Endothelial cell of umbilical vein (primary cell): ENCODE measurements at regions not wholly inside any gene's neighbourhood (a gene's known extent, or its start where the extent isn't known, plus 50 kb on each side); places are given as distances from the start of the nearest gene placed in this dataset.

ENCODE experiments used
- BruUV-seq: library from RNA; stranded (reverse); fragments of 400-500 nt; replicated peaks from 2 replicates; lab custom pipeline; 2021; lab: Mats Ljungman, UMichigan
- CTCF ChIA-PET: fragments of 300-600, 350-600 bp; sonication (Branson Sonifier 250); formaldehyde crosslinking; loops from one replicate; lab custom pipeline; 2021; ENCODE audit warnings: antibody characterized with exemption, inconsistent platforms; lab: Charles Lee
- POLR2A ChIA-PET: fragments of 300-600, 350-600 bp; sonication (Branson Sonifier 250); formaldehyde crosslinking; loops from one replicate; lab custom pipeline; 2021; ENCODE audit warnings: antibody characterized with exemption, inconsistent platforms; lab: Charles Lee
- DNase-seq: peaks from one replicate; pipeline ENCODE4 v3.0.0-alpha.2; 2011; ENCODE audit warnings: low read depth, low spot score
- FAIRE-seq: peaks from 2 replicates; lab custom pipeline; 2011; peaks lifted over from hg19 to GRCh38; lab: Jason Lieb, UNC
- H2AFZ ChIP-seq: 2 replicates; pipeline ENCODE4 v1.6.0; 2012; ENCODE audit warnings: low read depth, low read length, control low read depth, inconsistent platforms
- H3K27ac ChIP-seq: 2 replicates; pipeline ENCODE4 v1.5.1; 2011; ENCODE audit warnings: low read depth, mild to moderate bottlenecking, control low read depth, low read length, moderate library complexity; ENCODE audit not compliant: insufficient read depth
- H3K27me3 ChIP-seq, 2 experiments: 2 replicates each; pipeline versions ENCODE4 v1.6.0 to v1.6.1; 2011; ENCODE audit warnings: low read length in 2 of 2, mixed read lengths in 1 of 2; ENCODE audit not compliant: control insufficient read depth in 2 of 2, insufficient read depth in 2 of 2
- H3K36me3 ChIP-seq, 2 experiments: 2 replicates in 1 of 2; 3 replicates in 1 of 2; pipeline ENCODE4 v1.5.1; 2011; ENCODE audit warnings: low read length in 2 of 2, mild to moderate bottlenecking in 1 of 2, moderate library complexity in 1 of 2; ENCODE audit not compliant: control insufficient read depth in 2 of 2, insufficient read depth in 2 of 2; ENCODE audit errors: extremely low read depth in 1 of 2
- H3K4me1 ChIP-seq: 3 replicates; pipeline ENCODE4 v1.5.1; 2011; ENCODE audit warnings: mild to moderate bottlenecking, low read length; ENCODE audit not compliant: control insufficient read depth, insufficient read depth; ENCODE audit errors: extremely low read depth
- H3K4me2 ChIP-seq: 2 replicates; pipeline ENCODE4 v1.6.1; 2011; ENCODE audit warnings: low read length, control low read depth, mixed read lengths; ENCODE audit not compliant: insufficient read depth
- H3K4me3 ChIP-seq, 3 experiments: fragments of 200-600 bp in 1 of 3; sonication (generic), shearing (Covaris generic) in 1 of 3; replicated peaks in 1 of 3; 2 replicates each; pipeline ENCODE4 v1.5.1; 2011 to 2016; ENCODE audit warnings: control low read depth in 3 of 3, low read length in 3 of 3, mild to moderate bottlenecking in 2 of 3, inconsistent platforms in 1 of 3, low read depth in 1 of 3, moderate library complexity in 1 of 3; ENCODE audit not compliant: insufficient read depth in 1 of 3
- H3K79me2 ChIP-seq: 2 replicates; pipeline ENCODE4 v1.6.0; 2012; ENCODE audit warnings: low read length, inconsistent platforms; ENCODE audit not compliant: control insufficient read depth, insufficient read depth
- H3K9ac ChIP-seq: replicated peaks from 2 replicates; pipeline ENCODE3; 2011; ENCODE audit warnings: low read length, control low read depth; ENCODE audit not compliant: insufficient read depth; ENCODE audit errors: extremely low read depth
- H3K9me1 ChIP-seq: replicated peaks from 3 replicates; pipeline ENCODE4 v1.6.0; 2011; ENCODE audit warnings: mild to moderate bottlenecking, low read length; ENCODE audit not compliant: control insufficient read depth, insufficient read depth; ENCODE audit errors: extremely low read depth
- H3K9me3 ChIP-seq: replicated peaks from 2 replicates; pipeline ENCODE4 v1.5.1; 2012; ENCODE audit warnings: low read length, inconsistent platforms; ENCODE audit not compliant: control insufficient read depth, insufficient read depth
- H4K20me1 ChIP-seq: replicated peaks from 2 replicates; pipeline ENCODE3; 2011; ENCODE audit warnings: mild to moderate bottlenecking, low read length; ENCODE audit not compliant: control insufficient read depth, insufficient read depth; ENCODE audit errors: extremely low read depth
- CTCF ChIP-seq, 2 donors: IDR thresholded peaks; 1 replicate in 1 of 2; 2 replicates in 1 of 2; pipeline ENCODE4 v1.5.1; 2011; ENCODE audit warnings: low read length in 2 of 2, mild to moderate bottlenecking in 2 of 2, moderate library complexity in 2 of 2, control low read depth in 1 of 2, inconsistent platforms in 1 of 2, low read depth in 1 of 2; ENCODE audit not compliant: insufficient read depth in 1 of 2; ENCODE audit errors: extremely low read depth in 1 of 2
- EZH2 ChIP-seq: IDR thresholded peaks from 2 replicates; pipeline ENCODE4 v1.6.1; 2012; ENCODE audit warnings: borderline replicate concordance, low read depth, mild to moderate bottlenecking, moderate library complexity, low read length, inconsistent platforms; ENCODE audit not compliant: severe bottlenecking
- FOS ChIP-seq: IDR thresholded peaks from 2 replicates; pipeline ENCODE4 v1.6.1; 2011; ENCODE audit warnings: mild to moderate bottlenecking, low read length, moderate library complexity, borderline replicate concordance; ENCODE audit not compliant: insufficient read depth
- GATA2 ChIP-seq: IDR thresholded peaks from 2 replicates; pipeline ENCODE4 v1.7.0; 2011; ENCODE audit warnings: low read depth, mild to moderate bottlenecking, moderate library complexity, mixed read lengths, low read length; ENCODE audit not compliant: insufficient read length, insufficient read depth
- JUN ChIP-seq: IDR thresholded peaks from 2 replicates; pipeline ENCODE4 v1.6.1; 2011; ENCODE audit warnings: borderline replicate concordance, low read depth; ENCODE audit not compliant: insufficient read length, insufficient read depth
- MAX ChIP-seq: IDR thresholded peaks from 2 replicates; pipeline ENCODE4 v1.6.1; 2011; ENCODE audit not compliant: insufficient read depth, insufficient read length
- POLR2A ChIP-seq: IDR thresholded peaks from 2 replicates; pipeline ENCODE4 v1.6.1; 2012; ENCODE audit warnings: low read depth, mild to moderate bottlenecking, control low read depth, low read length
- POLR2AphosphoS5 ChIP-seq: IDR thresholded peaks from 2 replicates; pipeline ENCODE4 v1.6.1; 2012; ENCODE audit warnings: low read depth, mild to moderate bottlenecking, control low read depth, low read length, moderate library complexity; ENCODE audit not compliant: insufficient read depth
- dilution Hi-C: fragments of 300-500 bp; cut with MboI; formaldehyde crosslinking; loops from one replicate; pipeline ENCODE4 v1.15.0; 2019; ENCODE audit warnings: low sequenced_read_pairs; ENCODE audit not compliant: extremely low pct_ligation_motif_present
- intact Hi-C: fragments of 100-400 bp; cut with micrococcal nuclease; formaldehyde crosslinking; loops from one replicate; pipeline ENCODE4 v1.10.0; 2022

GRCh38 chr5:133670336-133670735 is 58.0 kb upstream of the FSTL4 start:
- FAIRE-seq (no peak), DNase-seq (no peak)
- H3K36me3 ChIP-seq: no peaks in the 10 kb centered on the region
- intact Hi-C loops: no loop called here
- H4K20me1 ChIP-seq: no peaks in the 10 kb centered on the region
- ChIA-PET POLR2A (no interaction called here), CTCF (no interaction called here)
- H3K27me3 ChIP-seq: peaks cover 2 to 7% of the 10 kb centered on the region in 2 experiments
- H3K4me3 ChIP-seq: no peak overlapping the region
- no peaks in the 10 kb centered on the region for H3K9me3 ChIP-seq
- H3K4me2 ChIP-seq: no peak overlapping the region
- no peaks in the 10 kb centered on the region for H3K79me2 ChIP-seq
- H3K4me1 ChIP-seq: no peaks in the 10 kb centered on the region
- H3K27ac ChIP-seq: no peak overlapping the region
- no peak overlapping the region for H3K9ac ChIP-seq
- no peaks in the 10 kb centered on the region for H3K9me1 ChIP-seq
- no peak for TF ChIP-seq POLR2A
- no peak for TF ChIP-seq CTCF (IDR thresholded peaks at IDR 0.05; ENCODE audit: extremely low read depth in 1 of 2, insufficient read depth in 1 of 2, low read depth in 1 of 2, low read length in 2 of 2)
- no peak for TF ChIP-seq GATA2
- TF ChIP-seq JUN: no peak
- no peak for TF ChIP-seq MAX
- TF ChIP-seq FOS: no peak
- dilution Hi-C loops: no loop called here
- no peak overlapping the region for H2AFZ ChIP-seq
- no TSS peak for BruUV-seq

GRCh38 chr5:133669472-133669871 is 57.1 kb upstream of the FSTL4 start:
- intact Hi-C loops: no loop called here
- DNase-seq: no peak
- H3K4me1 ChIP-seq: no peaks in the 10 kb centered on the region
- H3K4me2 ChIP-seq: no peak overlapping the region
- FAIRE-seq: no peak
- no peaks in the 10 kb centered on the region for H3K79me2 ChIP-seq
- H3K9me1 ChIP-seq: no peaks in the 10 kb centered on the region
- no peaks in the 10 kb centered on the region for H4K20me1 ChIP-seq
- H3K36me3 ChIP-seq: no peaks in the 10 kb centered on the region
- peaks cover 2 to 6% of the 10 kb centered on the region in 2 experiments for H3K27me3 ChIP-seq
- no peak for TF ChIP-seq POLR2AphosphoS5
- no peak for TF ChIP-seq EZH2
- no peak for TF ChIP-seq CTCF (IDR thresholded peaks at IDR 0.05; ENCODE audit: extremely low read depth in 1 of 2, insufficient read depth in 1 of 2, low read depth in 1 of 2, low read length in 2 of 2)
- no peak for TF ChIP-seq GATA2
- TF ChIP-seq MAX: no peak
- no peak for TF ChIP-seq FOS
- no peak for TF ChIP-seq POLR2A
- no peak for TF ChIP-seq JUN
- CTCF ChIA-PET: no interaction called here
- H3K9me3 ChIP-seq: no peaks in the 10 kb centered on the region
- no TSS peak for BruUV-seq
- dilution Hi-C loops: no loop called here
- POLR2A ChIA-PET: no interaction called here
- H3K4me3 ChIP-seq: no peak overlapping the region
- H3K27ac ChIP-seq: no peak overlapping the region
- H2AFZ ChIP-seq: no peak overlapping the region
- no peak overlapping the region for H3K9ac ChIP-seq
